Keratinocyte (primary cell): ENCODE measurements at regions not wholly inside any gene's neighbourhood (a gene's known extent, or its start where the extent isn't known, plus 50 kb on each side); places are given as distances from the start of the nearest gene placed in this dataset.

Experiments used
- EZH2 ChIP-seq: IDR thresholded peaks from one replicate; pipeline ENCODE4 v1.6.1; 2012; ENCODE audit warnings: inconsistent platforms, mild to moderate bottlenecking, low read length, moderate library complexity
- TF ChIP-seq, protein P1 (sequence below), 3 experiments: IDR thresholded peaks in 1 of 3; conservative IDR thresholded peaks in 1 of 3; optimal IDR thresholded peaks in 1 of 3; 2 replicates in 2 of 3; 3 replicates in 1 of 3; pipeline versions ENCODE3 to v1.5.1; 2011; ENCODE audit warnings: low read length in 3 of 3, mild to moderate bottlenecking in 3 of 3, moderate library complexity in 2 of 3, control low read depth in 1 of 3, inconsistent platforms in 1 of 3; ENCODE audit not compliant: insufficient read depth in 2 of 3; ENCODE audit errors: extremely low read depth in 1 of 3

DNA sequence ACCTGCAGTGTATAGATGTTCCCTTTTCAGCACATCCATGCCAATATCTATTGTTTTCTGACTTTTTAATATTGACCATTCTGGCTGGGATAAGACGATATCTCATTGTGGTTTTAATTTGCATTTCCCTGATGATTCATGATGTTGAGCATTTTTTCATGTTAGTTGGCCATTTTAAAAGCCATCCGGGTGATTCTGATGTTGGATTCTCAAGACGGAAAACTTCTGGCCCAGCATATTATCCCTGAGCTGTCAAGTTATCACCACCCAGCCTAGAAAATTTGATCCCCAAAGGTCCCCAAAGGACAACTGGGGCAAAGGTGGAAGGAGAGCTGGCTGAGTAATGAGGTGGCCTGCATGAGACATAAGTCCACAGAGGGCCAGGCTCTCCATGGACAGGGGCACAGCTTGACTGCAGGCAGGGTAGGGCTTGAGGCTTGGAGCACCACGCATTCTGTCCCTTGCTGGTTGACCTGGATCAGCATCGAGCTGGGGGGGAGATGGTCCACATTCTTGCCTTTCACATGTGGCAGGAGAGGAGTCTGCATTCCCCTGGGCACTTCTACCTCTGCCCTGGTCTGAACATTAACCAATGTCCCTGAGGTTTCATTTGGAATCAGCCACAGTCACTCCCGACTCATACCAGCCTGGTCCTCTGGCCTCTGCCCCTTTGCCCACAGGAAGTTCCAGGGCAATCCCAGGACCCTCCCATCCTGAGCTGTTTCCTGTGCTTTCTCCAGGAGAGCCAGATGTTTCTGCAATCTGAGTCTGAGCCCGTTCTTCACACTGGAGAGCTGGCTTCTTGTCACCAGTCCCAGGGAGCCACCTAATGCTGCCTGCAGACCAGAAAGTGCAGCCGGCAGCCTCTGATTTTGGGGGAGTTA lies 69.2 kb downstream of the ISG20 start:
- TF ChIP-seq, protein P1, sequence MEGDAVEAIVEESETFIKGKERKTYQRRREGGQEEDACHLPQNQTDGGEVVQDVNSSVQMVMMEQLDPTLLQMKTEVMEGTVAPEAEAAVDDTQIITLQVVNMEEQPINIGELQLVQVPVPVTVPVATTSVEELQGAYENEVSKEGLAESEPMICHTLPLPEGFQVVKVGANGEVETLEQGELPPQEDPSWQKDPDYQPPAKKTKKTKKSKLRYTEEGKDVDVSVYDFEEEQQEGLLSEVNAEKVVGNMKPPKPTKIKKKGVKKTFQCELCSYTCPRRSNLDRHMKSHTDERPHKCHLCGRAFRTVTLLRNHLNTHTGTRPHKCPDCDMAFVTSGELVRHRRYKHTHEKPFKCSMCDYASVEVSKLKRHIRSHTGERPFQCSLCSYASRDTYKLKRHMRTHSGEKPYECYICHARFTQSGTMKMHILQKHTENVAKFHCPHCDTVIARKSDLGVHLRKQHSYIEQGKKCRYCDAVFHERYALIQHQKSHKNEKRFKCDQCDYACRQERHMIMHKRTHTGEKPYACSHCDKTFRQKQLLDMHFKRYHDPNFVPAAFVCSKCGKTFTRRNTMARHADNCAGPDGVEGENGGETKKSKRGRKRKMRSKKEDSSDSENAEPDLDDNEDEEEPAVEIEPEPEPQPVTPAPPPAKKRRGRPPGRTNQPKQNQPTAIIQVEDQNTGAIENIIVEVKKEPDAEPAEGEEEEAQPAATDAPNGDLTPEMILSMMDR (optimal IDR thresholded peaks at IDR 0.05 in 1 of 3, IDR thresholded peaks at IDR 0.05 in 1 of 3, conservative IDR thresholded peaks at IDR 0.05 in 1 of 3; ENCODE audit: extremely low read depth in 1 of 3, insufficient read depth in 2 of 3, low read length in 3 of 3) = no peak
- TF ChIP-seq EZH2 = no peak
